Testis (tissue), 2 donors: ENCODE measurements at regions not wholly inside any gene's neighbourhood (a gene's known extent, or its start where the extent isn't known, plus 50 kb on each side); places are given as distances from the start of the nearest gene placed in this dataset.

Source experiments
- CTCF ChIP-seq, 3 experiments: fragments of 450-650 bp in 2 of 3; fragments of 200-600 bp in 1 of 3; sonication (generic) in 1 of 3; IDR thresholded peaks; one replicate each; pipeline ENCODE4 v1.5.1; 2016 to 2019; ENCODE audit warnings: antibody characterized with exemption in 3 of 3, mild to moderate bottlenecking in 2 of 3, moderate library complexity in 1 of 3
- POLR2A ChIP-seq: fragments of 450-650 bp; IDR thresholded peaks from one replicate; pipeline ENCODE4 v1.6.1; 2017; ENCODE audit warnings: antibody characterized with exemption, mild to moderate bottlenecking, moderate library complexity

- no peak for TF ChIP-seq POLR2A
- no peak for TF ChIP-seq CTCF (IDR thresholded peaks at IDR 0.05)
Measured at GRCh38 chr15:96598514-96598913, 268.0 kb downstream of the NR2F2 start.
